ENCODE measurements at regions not wholly inside any gene's neighbourhood (a gene's known extent, or its start where the extent isn't known, plus 50 kb on each side); places are given as distances from the start of the nearest gene placed in this dataset.

GRCh38 chr17:69884846-69885245, 190.2 kb upstream of the KCNJ16 start:
- H4K12ac ChIP-seq (ENCODE audit: low read depth, low read length) = no peak overlapping the region

GRCh38 chr17:69898601-69899000, 176.4 kb upstream of the KCNJ16 start:
- Histone ChIP-seq H3K27ac (ENCODE audit: low read depth, low read length) (no peak overlapping the region), H3K79me1 (ENCODE audit: low read length) (peaks cover 7% of the 10 kb centered on the region), H2BK5ac (ENCODE audit: low read depth, low read length, poor library complexity) (no peak overlapping the region), H2AK5ac (ENCODE audit: low read length) (no peak overlapping the region), H4K91ac (ENCODE audit: low read depth, low read length) (no peak overlapping the region), H3K4me3 (ENCODE audit: low read depth, low read length) (no peak overlapping the region), H4K8ac (ENCODE audit: low read depth, low read length) (no peak overlapping the region), H3K36me3 (ENCODE audit: control insufficient read depth in 1 of 2, insufficient read depth in 2 of 2, low read length in 2 of 2) (no peaks in the 10 kb centered on the region), H3K4me2 (ENCODE audit: low read length) (no peak overlapping the region), H2BK12ac (ENCODE audit: low read length) (no peak overlapping the region), H2AFZ (ENCODE audit: insufficient read depth, low read length, poor library complexity) (no peak overlapping the region), H3K9me3 (ENCODE audit: insufficient read depth, low read depth, low read length) (no peaks in the 10 kb centered on the region), H2BK120ac (ENCODE audit: insufficient read depth, low read length, poor library complexity) (no peak overlapping the region), H3K27me3 (ENCODE audit: insufficient read depth, low read length) (no peaks in the 10 kb centered on the region), H3K4ac (ENCODE audit: low read depth, low read length) (no peak overlapping the region), H3K14ac (ENCODE audit: low read length) (no peak overlapping the region), H3K18ac (ENCODE audit: low read length) (no peak overlapping the region), H4K12ac (ENCODE audit: low read depth, low read length) (no peak overlapping the region), H3K9ac (ENCODE audit: low read length) (no peak overlapping the region), H3K79me2 (ENCODE audit: control insufficient read depth, insufficient read depth, low read length, poor library complexity) (no peaks in the 10 kb centered on the region), H3K23ac (ENCODE audit: low read length) (no peak overlapping the region), H3K4me1 (ENCODE audit: control insufficient read depth in 1 of 2, insufficient read depth in 2 of 2, low read length in 2 of 2) (peaks cover 0 to 3% of the 10 kb centered on the region in 2 experiments)
- DNase-seq = peak; percentile 30 to 74
- WGBS (ENCODE audit: extremely low coverage, insufficient coverage, insufficient read length) = no CpG with 5 or more reads among the region's 5 CpGs

More at GRCh38 chr17:69884846-69885245, 190.2 kb upstream of the KCNJ16 start:
- Histone ChIP-seq H3K27me3 (ENCODE audit: insufficient read depth, low read length) (no peaks in the 10 kb centered on the region), H3K4me3 (ENCODE audit: low read depth, low read length) (no peak overlapping the region), H3K4ac (ENCODE audit: low read depth, low read length) (no peak overlapping the region), H3K27ac (ENCODE audit: low read depth, low read length) (no peak overlapping the region), H3K36me3 (ENCODE audit: control insufficient read depth in 1 of 2, insufficient read depth in 2 of 2, low read length in 2 of 2) (no peaks in the 10 kb centered on the region), H3K9ac (ENCODE audit: low read length) (no peak overlapping the region), H3K18ac (ENCODE audit: low read length) (no peak overlapping the region), H3K79me2 (ENCODE audit: control insufficient read depth, insufficient read depth, low read length, poor library complexity) (no peaks in the 10 kb centered on the region), H3K9me3 (ENCODE audit: insufficient read depth, low read depth, low read length) (no peaks in the 10 kb centered on the region), H3K79me1 (ENCODE audit: low read length) (no peaks in the 10 kb centered on the region), H2BK12ac (ENCODE audit: low read length) (no peak overlapping the region), H2AK5ac (ENCODE audit: low read length) (no peak overlapping the region), H4K91ac (ENCODE audit: low read depth, low read length) (no peak overlapping the region), H2BK5ac (ENCODE audit: low read depth, low read length, poor library complexity) (no peak overlapping the region), H3K23ac (ENCODE audit: low read length) (no peak overlapping the region), H2AFZ (ENCODE audit: insufficient read depth, low read length, poor library complexity) (no peak overlapping the region), H3K4me2 (ENCODE audit: low read length) (no peak overlapping the region), H4K8ac (ENCODE audit: low read depth, low read length) (no peak overlapping the region), H3K14ac (ENCODE audit: low read length) (no peak overlapping the region), H3K4me1 (ENCODE audit: control insufficient read depth in 1 of 2, insufficient read depth in 2 of 2, low read length in 2 of 2) (no peaks in the 10 kb centered on the region), H2BK120ac (ENCODE audit: insufficient read depth, low read length, poor library complexity) (no peak overlapping the region)
- DNase-seq = no peak
- no CpG with 5 or more reads among the region's 2 CpGs for WGBS (ENCODE audit: extremely low coverage, insufficient coverage, insufficient read length)

DNA sequence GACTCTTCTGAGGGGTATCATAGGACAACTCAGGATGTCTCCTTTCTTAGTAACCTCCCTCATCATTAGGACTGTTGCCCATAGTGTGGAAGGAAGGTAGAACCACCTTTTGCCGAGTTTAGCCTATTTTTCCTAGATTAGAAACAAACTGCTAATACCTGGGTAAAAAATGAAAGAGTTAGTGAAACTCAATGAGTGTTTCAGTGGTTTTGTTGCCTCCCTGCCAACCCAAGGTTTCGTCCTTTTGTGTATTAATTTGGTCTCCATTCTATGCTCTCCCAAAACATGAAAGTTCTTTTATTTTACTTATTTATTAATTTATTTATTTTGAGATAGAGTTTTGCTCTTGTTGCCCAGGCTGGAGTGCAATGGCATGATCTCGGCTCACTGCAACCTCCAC, 174.9 kb upstream of the KCNJ16 start:
- Histone ChIP-seq H2AFZ (ENCODE audit: insufficient read depth, low read length, poor library complexity) (no peak overlapping the region), H3K4me3 (ENCODE audit: low read depth, low read length) (no peak overlapping the region), H3K23ac (ENCODE audit: low read length) (no peak overlapping the region), H3K4me1 (ENCODE audit: control insufficient read depth in 1 of 2, insufficient read depth in 2 of 2, low read length in 2 of 2) (peaks cover 0 to 3% of the 10 kb centered on the region in 2 experiments), H4K8ac (ENCODE audit: low read depth, low read length) (no peak overlapping the region), H3K4ac (ENCODE audit: low read depth, low read length) (no peak overlapping the region), H3K79me2 (ENCODE audit: control insufficient read depth, insufficient read depth, low read length, poor library complexity) (no peaks in the 10 kb centered on the region), H4K91ac (ENCODE audit: low read depth, low read length) (no peak overlapping the region), H3K14ac (ENCODE audit: low read length) (no peak overlapping the region), H4K12ac (ENCODE audit: low read depth, low read length) (no peak overlapping the region), H2BK5ac (ENCODE audit: low read depth, low read length, poor library complexity) (no peak overlapping the region), H2BK12ac (ENCODE audit: low read length) (no peak overlapping the region), H3K36me3 (ENCODE audit: control insufficient read depth in 1 of 2, insufficient read depth in 2 of 2, low read length in 2 of 2) (no peaks in the 10 kb centered on the region), H2AK5ac (ENCODE audit: low read length) (no peak overlapping the region), H3K27ac (ENCODE audit: low read depth, low read length) (no peak overlapping the region), H2BK120ac (ENCODE audit: insufficient read depth, low read length, poor library complexity) (no peak overlapping the region), H3K18ac (ENCODE audit: low read length) (no peak overlapping the region), H3K9ac (ENCODE audit: low read length) (no peak overlapping the region), H3K79me1 (ENCODE audit: low read length) (peaks cover 7% of the 10 kb centered on the region), H3K9me3 (ENCODE audit: insufficient read depth, low read depth, low read length) (no peaks in the 10 kb centered on the region), H3K27me3 (ENCODE audit: insufficient read depth, low read length) (no peaks in the 10 kb centered on the region), H3K4me2 (ENCODE audit: low read length) (no peak overlapping the region)
- WGBS (ENCODE audit: extremely low coverage, insufficient coverage, insufficient read length) = no CpG with 5 or more reads among the region's 3 CpGs
- no peak for DNase-seq

- Histone ChIP-seq H3K23ac (ENCODE audit: low read length) (no peak overlapping the region), H3K79me1 (ENCODE audit: low read length) (peaks cover 3% of the 10 kb centered on the region), H4K8ac (ENCODE audit: low read depth, low read length) (no peak overlapping the region), H3K18ac (ENCODE audit: low read length) (no peak overlapping the region), H3K4me1 (ENCODE audit: control insufficient read depth in 1 of 2, insufficient read depth in 2 of 2, low read length in 2 of 2) (no peaks in the 10 kb centered on the region), H2BK120ac (ENCODE audit: insufficient read depth, low read length, poor library complexity) (peak overlapping the region; percentile 34), H4K91ac (ENCODE audit: low read depth, low read length) (no peak overlapping the region), H4K12ac (ENCODE audit: low read depth, low read length) (no peak overlapping the region), H3K4me3 (ENCODE audit: low read depth, low read length) (no peak overlapping the region), H3K27ac (ENCODE audit: low read depth, low read length) (no peak overlapping the region), H3K9me3 (ENCODE audit: insufficient read depth, low read depth, low read length) (no peaks in the 10 kb centered on the region), H2AK5ac (ENCODE audit: low read length) (no peak overlapping the region), H3K27me3 (ENCODE audit: insufficient read depth, low read length) (no peaks in the 10 kb centered on the region), H3K4ac (ENCODE audit: low read depth, low read length) (no peak overlapping the region), H3K79me2 (ENCODE audit: control insufficient read depth, insufficient read depth, low read length, poor library complexity) (no peaks in the 10 kb centered on the region), H3K4me2 (ENCODE audit: low read length) (no peak overlapping the region), H2AFZ (ENCODE audit: insufficient read depth, low read length, poor library complexity) (no peak overlapping the region), H3K9ac (ENCODE audit: low read length) (no peak overlapping the region), H3K36me3 (ENCODE audit: control insufficient read depth in 1 of 2, insufficient read depth in 2 of 2, low read length in 2 of 2) (no peaks in the 10 kb centered on the region), H3K14ac (ENCODE audit: low read length) (no peak overlapping the region), H2BK12ac (ENCODE audit: low read length) (no peak overlapping the region), H2BK5ac (ENCODE audit: low read depth, low read length, poor library complexity) (no peak overlapping the region)
- no CpG with 5 or more reads among the region's 8 CpGs for WGBS (ENCODE audit: extremely low coverage, insufficient coverage, insufficient read length)
- no peak for DNase-seq
Observed at GRCh38 chr17:69900829-69901228, 174.2 kb upstream of the KCNJ16 start.
